PFSK-1 (cell line): ENCODE measurements at regions not wholly inside any gene's neighbourhood (a gene's known extent, or its start where the extent isn't known, plus 50 kb on each side); places are given as distances from the start of the nearest gene placed in this dataset.

Source experiments
- FOXP2 ChIP-seq: optimal IDR thresholded peaks from 2 replicates; pipeline ENCODE3; 2011; ENCODE audit warnings: borderline replicate concordance, control low read depth, inconsistent platforms; ENCODE audit not compliant: insufficient read depth; ENCODE audit errors: extremely low read length, extremely low read depth
- POLR2AphosphoS5 ChIP-seq: IDR thresholded peaks from 2 replicates; pipeline ENCODE4 v1.6.1; 2012; ENCODE audit warnings: low read depth, mild to moderate bottlenecking, control low read depth, low read length, moderate library complexity

DNA sequence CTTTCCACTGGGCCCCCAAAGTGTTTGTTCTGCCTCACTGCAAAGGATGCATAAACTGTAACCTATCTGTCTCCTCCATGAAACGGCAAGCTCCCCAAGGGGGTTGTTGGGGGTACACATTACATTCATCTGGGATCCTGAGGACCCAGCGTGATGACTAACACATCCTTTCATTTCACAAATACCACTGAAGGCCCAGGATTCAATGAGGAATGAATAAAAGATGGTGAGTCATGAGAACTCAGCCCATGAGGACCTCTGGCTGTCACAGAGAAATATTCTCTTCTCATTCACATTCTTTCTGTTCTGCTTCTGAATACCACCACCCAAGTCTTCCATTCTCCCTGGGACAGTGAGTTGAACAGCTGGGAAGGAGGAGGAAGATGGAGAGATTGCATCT is 149.8 kb downstream of the RBFOX3 start:
- TF ChIP-seq POLR2AphosphoS5 (no peak), FOXP2 (no peak)
